Upper lobe of right lung (tissue), 1 donor: ENCODE measurements at regions not wholly inside any gene's neighbourhood (a gene's known extent, or its start where the extent isn't known, plus 50 kb on each side); places are given as distances from the start of the nearest gene placed in this dataset.
"Not testable (repeated sequence)": the region's sequence is repeated elsewhere in the genome, so short reads cannot be mapped to it uniquely, and the experiment has no call there.

Experiments
- ATAC-seq: fragments of 200-7000 bp; cut with Tn5 transposase; one replicate; pipeline ENCODE4 v1.9.1; 2020; ENCODE audit warnings: mild to moderate bottlenecking, moderate library complexity
- DNase-seq: peaks from one replicate; pipeline ENCODE4 v3.0.0-alpha.2; 2020
- H3K27ac ChIP-seq: fragments of 200-600 bp; one replicate; pipeline ENCODE4 v1.8.0; 2022
- H3K27me3 ChIP-seq: fragments of 200-600 bp; one replicate; pipeline ENCODE4 v1.8.0; 2022; ENCODE audit warnings: mild to moderate bottlenecking
- H3K36me3 ChIP-seq: fragments of 200-600 bp; one replicate; pipeline ENCODE4 v1.8.0; 2022
- H3K4me1 ChIP-seq: fragments of 200-600 bp; one replicate; pipeline ENCODE4 v1.8.0; 2022
- H3K4me3 ChIP-seq: fragments of 200-600 bp; one replicate; pipeline ENCODE4 v1.8.0; 2022; ENCODE audit warnings: mild to moderate bottlenecking
- H3K9me3 ChIP-seq: fragments of 200-600 bp; one replicate; pipeline ENCODE4 v1.8.0; 2022
- intact Hi-C: fragments of 100-400 bp; cut with DNase I; formaldehyde crosslinking; loops from one replicate; pipeline ENCODE4 v1.11.0; 2022
- TF ChIP-seq, protein P1 (sequence below): fragments of 200-600 bp; IDR thresholded peaks from one replicate; pipeline ENCODE4 v1.8.0; 2022; ENCODE audit warnings: antibody characterized with exemption
- donor health status: DM: no; HTN: yes; CAD: no; lungs with severe emphysema.

DNA sequence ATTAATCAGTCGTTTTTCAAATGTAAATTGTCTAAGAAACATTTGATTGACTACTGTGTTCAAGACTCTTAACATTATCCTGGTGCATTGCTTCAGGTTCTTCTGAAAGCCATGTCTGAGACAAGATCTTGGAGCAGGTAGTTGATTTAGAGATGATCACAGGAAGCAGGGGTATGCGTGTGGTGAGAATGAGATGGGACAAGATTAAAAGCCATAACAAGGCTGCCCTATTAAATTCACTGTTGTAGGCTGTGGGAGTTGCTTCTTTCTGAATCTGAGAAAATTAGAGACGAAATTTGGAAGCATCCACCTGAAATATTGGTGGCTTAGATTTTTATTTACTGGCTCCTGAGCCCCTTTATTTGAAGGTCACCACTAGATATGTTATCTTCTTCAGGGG is 687.4 kb upstream of the SLITRK6 start:
- TF ChIP-seq, protein P1, sequence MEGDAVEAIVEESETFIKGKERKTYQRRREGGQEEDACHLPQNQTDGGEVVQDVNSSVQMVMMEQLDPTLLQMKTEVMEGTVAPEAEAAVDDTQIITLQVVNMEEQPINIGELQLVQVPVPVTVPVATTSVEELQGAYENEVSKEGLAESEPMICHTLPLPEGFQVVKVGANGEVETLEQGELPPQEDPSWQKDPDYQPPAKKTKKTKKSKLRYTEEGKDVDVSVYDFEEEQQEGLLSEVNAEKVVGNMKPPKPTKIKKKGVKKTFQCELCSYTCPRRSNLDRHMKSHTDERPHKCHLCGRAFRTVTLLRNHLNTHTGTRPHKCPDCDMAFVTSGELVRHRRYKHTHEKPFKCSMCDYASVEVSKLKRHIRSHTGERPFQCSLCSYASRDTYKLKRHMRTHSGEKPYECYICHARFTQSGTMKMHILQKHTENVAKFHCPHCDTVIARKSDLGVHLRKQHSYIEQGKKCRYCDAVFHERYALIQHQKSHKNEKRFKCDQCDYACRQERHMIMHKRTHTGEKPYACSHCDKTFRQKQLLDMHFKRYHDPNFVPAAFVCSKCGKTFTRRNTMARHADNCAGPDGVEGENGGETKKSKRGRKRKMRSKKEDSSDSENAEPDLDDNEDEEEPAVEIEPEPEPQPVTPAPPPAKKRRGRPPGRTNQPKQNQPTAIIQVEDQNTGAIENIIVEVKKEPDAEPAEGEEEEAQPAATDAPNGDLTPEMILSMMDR = no peak
- Histone ChIP-seq H3K4me3 (no peak overlapping the region), H3K9me3 (no peaks in the 10 kb centered on the region), H3K27me3 (no peaks in the 10 kb centered on the region), H3K4me1 (no peaks in the 10 kb centered on the region), H3K36me3 (no peaks in the 10 kb centered on the region), H3K27ac (no peak overlapping the region)
- DNase-seq = no peak
- no peak for ATAC-seq
- intact Hi-C loops = no loop called here

DNA sequence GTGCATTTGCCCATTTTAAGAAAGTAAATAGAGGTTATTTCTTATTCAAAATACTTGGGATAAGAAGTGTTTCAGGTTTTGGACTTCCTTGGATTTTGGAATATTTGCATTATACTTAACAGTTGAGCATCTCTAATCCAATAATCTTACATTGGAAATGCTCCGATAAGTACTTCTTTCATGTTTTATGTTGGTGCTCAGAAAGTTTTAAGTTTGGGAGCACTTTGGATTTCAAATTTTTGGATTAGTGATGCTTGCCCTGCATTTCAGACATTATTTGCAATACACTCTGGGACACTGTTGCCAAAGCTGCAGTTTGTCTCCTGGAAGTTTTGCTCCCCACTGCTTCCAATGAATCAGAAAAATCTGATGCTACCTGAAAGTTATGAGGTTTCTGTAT is 691.9 kb upstream of the SLITRK6 start:
- H3K4me3 ChIP-seq = no peak overlapping the region
- H3K36me3 ChIP-seq = no peaks in the 10 kb centered on the region
- no peaks in the 10 kb centered on the region for H3K27me3 ChIP-seq
- intact Hi-C loops = no loop called here
- H3K4me1 ChIP-seq = no peaks in the 10 kb centered on the region
- no peaks in the 10 kb centered on the region for H3K9me3 ChIP-seq
- no peak overlapping the region for H3K27ac ChIP-seq
- no peak for ATAC-seq
- TF ChIP-seq, protein P1 = no peak
- no peak for DNase-seq

GRCh38 chr13:86501931-86502330 is 702.7 kb upstream of the SLITRK6 start:
- H3K4me3 ChIP-seq, DNase-seq, H3K27me3 ChIP-seq, H3K27ac ChIP-seq, H3K4me1 ChIP-seq, ATAC-seq, H3K9me3 ChIP-seq, H3K36me3 ChIP-seq, intact Hi-C loops: not testable (repeated sequence)

DNA sequence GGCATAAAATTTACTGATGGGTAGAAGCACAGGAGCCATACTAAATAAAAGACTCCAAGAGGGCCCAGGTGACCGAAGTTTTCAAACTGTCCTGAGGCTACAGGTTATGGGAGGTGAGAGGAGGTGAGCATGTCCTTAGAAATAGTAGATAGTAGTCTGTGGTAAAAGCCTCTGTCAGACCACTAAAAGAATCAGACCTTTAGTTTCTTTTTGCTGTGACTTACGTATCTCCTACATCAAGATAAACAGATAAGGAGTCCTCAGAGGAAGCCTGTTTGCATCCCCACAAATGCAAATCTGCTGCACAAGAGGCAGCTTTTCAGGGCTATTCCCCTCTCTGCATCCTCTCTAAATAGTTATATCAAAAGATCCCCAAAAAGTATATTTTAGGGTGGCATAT is 711.6 kb upstream of the SLITRK6 start:
- ATAC-seq (no peak), DNase-seq (no peak)
- Histone ChIP-seq H3K36me3 (no peaks in the 10 kb centered on the region), H3K27ac (no peak overlapping the region), H3K4me3 (no peak overlapping the region), H3K27me3 (no peaks in the 10 kb centered on the region), H3K9me3 (no peaks in the 10 kb centered on the region), H3K4me1 (no peaks in the 10 kb centered on the region)
- TF ChIP-seq, protein P1 = no peak
- intact Hi-C loops = no loop called here

GRCh38 chr13:86541461-86541860 is 742.2 kb upstream of the SLITRK6 start:
- no peak for ATAC-seq
- intact Hi-C loops = no loop called here
- H3K4me1 ChIP-seq = no peaks in the 10 kb centered on the region
- TF ChIP-seq, protein P1 = no peak
- DNase-seq = no peak
- H3K9me3 ChIP-seq = no peaks in the 10 kb centered on the region
- no peak overlapping the region for H3K27ac ChIP-seq
- H3K27me3 ChIP-seq = no peaks in the 10 kb centered on the region
- H3K4me3 ChIP-seq = no peak overlapping the region
- no peaks in the 10 kb centered on the region for H3K36me3 ChIP-seq

GRCh38 chr13:86554066-86554465 is 754.8 kb upstream of the SLITRK6 start:
- no peaks in the 10 kb centered on the region for H3K9me3 ChIP-seq
- intact Hi-C loops = no loop called here
- TF ChIP-seq, protein P1 = no peak
- DNase-seq (no peak), ATAC-seq (no peak)
- H3K4me3 ChIP-seq = no peak overlapping the region
- no peak overlapping the region for H3K27ac ChIP-seq
- no peaks in the 10 kb centered on the region for H3K36me3 ChIP-seq
- H3K4me1 ChIP-seq = no peaks in the 10 kb centered on the region
- no peaks in the 10 kb centered on the region for H3K27me3 ChIP-seq
